A549 (cell line): ENCODE measurements at regions not wholly inside any gene's neighbourhood (a gene's known extent, or its start where the extent isn't known, plus 50 kb on each side); places are given as distances from the start of the nearest gene placed in this dataset.

Source experiments
- ATAC-seq, 2 experiments: fragments of 200-7000 bp in 1 of 2; fragments of >200 bp in 1 of 2; cut with Nextera tagmentation in 1 of 2; cut with Tn5 transposase in 1 of 2; 3 replicates each; pipeline versions ENCODE4 v1.8.0 to v1.9.1; 2018 to 2020; ENCODE audit warnings: mild to moderate bottlenecking in 1 of 2, moderate library complexity in 1 of 2
- CTCF ChIA-PET: fragments of 300-600 bp; sonication (Branson Sonifier 250); formaldehyde crosslinking; extraction: SDS; loops from one replicate; lab custom pipeline; 2021; ENCODE audit warnings: antibody characterized with exemption, inconsistent platforms; lab: Yijun Ruan, JAX
- POLR2A ChIA-PET: fragments of 350-600 bp; formaldehyde crosslinking; extraction: SDS; loops from one replicate; lab custom pipeline; 2021; ENCODE audit warnings: antibody characterized with exemption, inconsistent platforms; lab: Yijun Ruan, JAX
- DNase-seq, 2 experiments: peaks; one replicate each; pipeline versions ENCODE4 v3.0.0 to v3.0.0-alpha.2; 2011 to 2016; ENCODE audit warnings: low read depth in 1 of 2, low spot score in 1 of 2
- FAIRE-seq: peaks from 2 replicates; lab custom pipeline; 2011; peaks lifted over from hg19 to GRCh38; lab: Jason Lieb, UNC
- H3K27ac ChIP-seq, 2 experiments: fragments of >200 bp; sonication (Bioruptor Twin); formaldehyde crosslinking; 3 replicates each; pipeline ENCODE4 v1.5.1; 2016 to 2017
- H3K4me1 ChIP-seq: fragments of >200 bp; sonication (Bioruptor Twin); formaldehyde crosslinking; 3 replicates; pipeline ENCODE4 v1.6.1; 2016
- H3K4me2 ChIP-seq: fragments of >200 bp; sonication (Bioruptor Twin); formaldehyde crosslinking; 3 replicates; pipeline ENCODE4 v1.6.1; 2016
- H3K4me3 ChIP-seq: fragments of >200 bp; sonication (Bioruptor Twin); formaldehyde crosslinking; 3 replicates; pipeline ENCODE4 v1.5.1; 2016
- H3K9me3 ChIP-seq: fragments of >200 bp; sonication (Bioruptor Twin); formaldehyde crosslinking; 3 replicates; pipeline ENCODE4 v1.6.1; 2016
- BHLHE40 ChIP-seq: IDR thresholded peaks from 2 replicates; pipeline ENCODE4 v1.6.1; 2012; ENCODE audit warnings: low read depth, low read length, inconsistent platforms
- CBX2 ChIP-seq: fragments of 200-600 bp; sonication (generic); IDR thresholded peaks from 2 replicates; pipeline ENCODE4 v1.6.1; 2016; ENCODE audit warnings: low read depth, mild to moderate bottlenecking, borderline replicate concordance
- CBX8 ChIP-seq: fragments of 200-600 bp; sonication (generic); IDR thresholded peaks from 2 replicates; pipeline ENCODE4 v1.6.1; 2016
- CHD2 ChIP-seq: fragments of 150-350 bp; IDR thresholded peaks from 2 replicates; pipeline ENCODE4 v1.6.1; 2014; ENCODE audit warnings: low read length; ENCODE audit not compliant: partially characterized antibody
- EHF ChIP-seq: fragments of 250-450 bp; sonication (Bioruptor Pico); IDR thresholded peaks from 2 replicates; pipeline ENCODE4 v1.5.0; 2020; ENCODE audit warnings: mild to moderate bottlenecking
- ELK1 ChIP-seq: fragments of 150-350 bp; IDR thresholded peaks from 2 replicates; pipeline ENCODE4 v1.6.1; 2014; ENCODE audit warnings: low read depth, mild to moderate bottlenecking, low read length
- EP300 ChIP-seq, 2 experiments: fragments of >200 bp; sonication (Bioruptor Twin); formaldehyde crosslinking; IDR thresholded peaks; 2 replicates in 1 of 2; 3 replicates in 1 of 2; pipeline ENCODE4 v1.6.1; 2016 to 2017
- FOSL2 ChIP-seq, 2 experiments: fragments of 450-650 bp in 1 of 2; fragments of >200 bp in 1 of 2; sonication (Bioruptor Twin) in 1 of 2; formaldehyde crosslinking; IDR thresholded peaks; 2 replicates each; pipeline versions ENCODE4 v1.5.0 to v1.6.1; 2016 to 2020; ENCODE audit warnings: mild to moderate bottlenecking in 1 of 2, moderate library complexity in 1 of 2
- GATA3 ChIP-seq: IDR thresholded peaks from 2 replicates; pipeline ENCODE4 v1.6.1; 2012; ENCODE audit warnings: borderline replicate concordance
- KDM5A ChIP-seq: fragments of 200-600 bp; sonication (generic); IDR thresholded peaks from 2 replicates; pipeline ENCODE4 v1.6.1; 2016; ENCODE audit warnings: antibody characterized with exemption, mild to moderate bottlenecking
- MAFK ChIP-seq: fragments of 450-650 bp; IDR thresholded peaks from 2 replicates; pipeline ENCODE4 v1.6.1; 2014; ENCODE audit not compliant: partially characterized antibody
- MYC ChIP-seq: IDR thresholded peaks from 2 replicates; pipeline ENCODE4 v1.6.1; 2012; ENCODE audit warnings: mild to moderate bottlenecking, inconsistent platforms, low read length, improper control_type of control experiment, borderline replicate concordance
- NFE2L2 ChIP-seq: fragments of 150-350 bp; conservative IDR thresholded peaks from 2 replicates; pipeline ENCODE4 v1.6.1; 2014; ENCODE audit warnings: low read length
- NR3C1 ChIP-seq: fragments of >200 bp; sonication (Bioruptor Twin); formaldehyde crosslinking; IDR thresholded peaks from 3 replicates; pipeline ENCODE4 v1.6.1; 2017
- RAD21 ChIP-seq, 2 experiments: fragments of >200 bp in 1 of 2; sonication (Bioruptor Twin) in 1 of 2; formaldehyde crosslinking in 1 of 2; IDR thresholded peaks in 1 of 2; conservative IDR thresholded peaks in 1 of 2; 2 replicates in 1 of 2; 3 replicates in 1 of 2; pipeline ENCODE4 v1.6.1; 2012 to 2018; ENCODE audit warnings: inconsistent platforms in 1 of 2
- RCOR1 ChIP-seq: fragments of 150-350 bp; IDR thresholded peaks from 2 replicates; pipeline ENCODE4 v1.6.1; 2014; ENCODE audit warnings: antibody characterized with exemption, low read length, low read depth
- TFCP2L1 ChIP-seq: fragments of 250-450 bp; sonication (Bioruptor Pico); IDR thresholded peaks from 2 replicates; pipeline ENCODE4 v1.5.0; 2021; ENCODE audit warnings: mild to moderate bottlenecking
- TP53 ChIP-seq: fragments of 250-450 bp; sonication (Bioruptor Pico); IDR thresholded peaks from 2 replicates; pipeline ENCODE4 v1.5.0; 2021; ENCODE audit warnings: mild to moderate bottlenecking, moderate library complexity
- ZC3H11A ChIP-seq: fragments of 450-650 bp; IDR thresholded peaks from 2 replicates; pipeline ENCODE4 v1.6.1; 2014; ENCODE audit warnings: antibody characterized with exemption, mild to moderate bottlenecking
- ZFP36 ChIP-seq: fragments of 450-650 bp; IDR thresholded peaks from 2 replicates; pipeline ENCODE4 v1.6.1; 2014; ENCODE audit warnings: borderline replicate concordance; ENCODE audit not compliant: partially characterized antibody
- WGBS: methylation state at CpG from one replicate; pipeline ENCODE4 v1.1.6; 2017; ENCODE audit errors: missing lambda C conversion rate; 5-methylcytosine and 5-hydroxymethylcytosine counted together
- TF ChIP-seq, protein P1 (sequence below): fragments of 250-450 bp; sonication (Bioruptor Pico); IDR thresholded peaks from 2 replicates; pipeline ENCODE4 v1.5.0; 2020; ENCODE audit warnings: low read depth, mild to moderate bottlenecking, moderate library complexity
- TF ChIP-seq, protein P2 (sequence below): IDR thresholded peaks from 2 replicates; pipeline ENCODE4 v1.6.1; 2012; ENCODE audit warnings: low read depth, borderline replicate concordance
- TF ChIP-seq, protein P3 (sequence below): fragments of 200-600 bp; sonication (generic); IDR thresholded peaks from 2 replicates; pipeline ENCODE4 v1.6.1; 2016; ENCODE audit warnings: antibody characterized with exemption, mild to moderate bottlenecking, moderate library complexity

GRCh38 chr3:159652452-159652851, 336.2 kb upstream of the IL12A start:
- Histone ChIP-seq H3K4me3 (no peak overlapping the region), H3K9me3 (no peaks in the 10 kb centered on the region), H3K27ac (0 out of 6 replicates have a peak overlapping the region, but pooled peaks of 1 of the 2 experiments have one; percentile 3), H3K4me2 (no peak overlapping the region), H3K4me1 (peaks cover 20% of the 10 kb centered on the region)
- CTCF ChIA-PET, result interaction anchor here (1.1 kb wide), 1 partner anchor 87 kb away, joined by 3 read pairs; no protein-coding TSS in a partner anchor
- ATAC-seq, result no peak
- POLR2A ChIA-PET, result no interaction called here
- TF ChIP-seq RCOR1 (no peak), MYC (no peak), ZC3H11A (no peak), ELK1 (no peak), TP53 (CRISPR knock-in tag) (no peak)
- no peak for FAIRE-seq
- 93% methylated on average over 2 of the region's 2 CpGs for WGBS
- no peak for DNase-seq

GRCh38 chr3:159654183-159655134, 334.2 kb upstream of the IL12A start:
- Histone ChIP-seq H3K27ac (peak overlapping the region; percentile 68 to 81), H3K4me3 (no peak overlapping the region), H3K4me2 (peak overlapping the region; percentile 50), H3K9me3 (no peaks in the 10 kb centered on the region), H3K4me1 (peaks cover 20% of the 10 kb centered on the region)
- POLR2A ChIA-PET, result no interaction called here
- DNase-seq (no peak), ATAC-seq (peak in 1 of 2 experiments; percentile 53; a peak in 3 of 6 replicates), FAIRE-seq (no peak)
- WGBS, result 46% methylated on average over 4 of the region's 4 CpGs
- CTCF ChIA-PET, result interaction anchor here (0.7 kb wide), 1 partner anchor 49 kb away, joined by 3 read pairs; no protein-coding TSS in a partner anchor
- TF ChIP-seq MAFK (peak; percentile 95), RAD21 (conservative IDR thresholded peaks at IDR 0.05 in 1 of 2, IDR thresholded peaks at IDR 0.05 in 1 of 2) (0 out of 5 replicates have a peak, but pooled peaks of 1 of the 2 experiments have one; percentile 13), EP300 (IDR thresholded peaks at IDR 0.05) (no peak), GATA3 (peak; percentile 57; the same call in 1 of the 2 replicates), FOSL2 (IDR thresholded peaks at IDR 0.05) (no peak), FOSL2 (CRISPR knock-in tag; IDR thresholded peaks at IDR 0.05) (peak; percentile 44; the same call in 1 of the 2 replicates), NFE2L2 (peak; percentile 93), BHLHE40 (no peak), KDM5A (no peak), TP53 (CRISPR knock-in tag) (no peak), CBX8 (no peak)

- Histone ChIP-seq H3K27ac (peak overlapping the region; percentile 32 to 68; a peak in 2 of 6 replicates), H3K4me1 (peaks cover 20% of the 10 kb centered on the region), H3K9me3 (no peaks in the 10 kb centered on the region), H3K4me2 (no peak overlapping the region), H3K4me3 (no peak overlapping the region)
- no peak for DNase-seq
- FAIRE-seq, result no peak
- ChIA-PET CTCF (interaction anchor here (0.5 to 0.7 kb wide), 2 partner anchors 49 to 690 kb away, joined by 3 read pairs; no protein-coding TSS in a partner anchor), POLR2A (no interaction called here)
- 96% methylated on average over 2 of the region's 2 CpGs for WGBS
- no peak for ATAC-seq
- TF ChIP-seq, protein P1, sequence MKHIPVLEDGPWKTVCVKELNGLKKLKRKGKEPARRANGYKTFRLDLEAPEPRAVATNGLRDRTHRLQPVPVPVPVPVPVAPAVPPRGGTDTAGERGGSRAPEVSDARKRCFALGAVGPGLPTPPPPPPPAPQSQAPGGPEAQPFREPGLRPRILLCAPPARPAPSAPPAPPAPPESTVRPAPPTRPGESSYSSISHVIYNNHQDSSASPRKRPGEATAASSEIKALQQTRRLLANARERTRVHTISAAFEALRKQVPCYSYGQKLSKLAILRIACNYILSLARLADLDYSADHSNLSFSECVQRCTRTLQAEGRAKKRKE (CRISPR knock-in tag), result no peak
- TF ChIP-seq, protein P2, sequence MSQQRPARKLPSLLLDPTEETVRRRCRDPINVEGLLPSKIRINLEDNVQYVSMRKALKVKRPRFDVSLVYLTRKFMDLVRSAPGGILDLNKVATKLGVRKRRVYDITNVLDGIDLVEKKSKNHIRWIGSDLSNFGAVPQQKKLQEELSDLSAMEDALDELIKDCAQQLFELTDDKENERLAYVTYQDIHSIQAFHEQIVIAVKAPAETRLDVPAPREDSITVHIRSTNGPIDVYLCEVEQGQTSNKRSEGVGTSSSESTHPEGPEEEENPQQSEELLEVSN, result no peak
- TF ChIP-seq TFCP2L1 (CRISPR knock-in tag) (no peak), ZFP36 (no peak), NR3C1 (no peak), MYC (no peak), CHD2 (no peak), CBX2 (no peak), EHF (CRISPR knock-in tag) (no peak)
- TF ChIP-seq, protein P3, sequence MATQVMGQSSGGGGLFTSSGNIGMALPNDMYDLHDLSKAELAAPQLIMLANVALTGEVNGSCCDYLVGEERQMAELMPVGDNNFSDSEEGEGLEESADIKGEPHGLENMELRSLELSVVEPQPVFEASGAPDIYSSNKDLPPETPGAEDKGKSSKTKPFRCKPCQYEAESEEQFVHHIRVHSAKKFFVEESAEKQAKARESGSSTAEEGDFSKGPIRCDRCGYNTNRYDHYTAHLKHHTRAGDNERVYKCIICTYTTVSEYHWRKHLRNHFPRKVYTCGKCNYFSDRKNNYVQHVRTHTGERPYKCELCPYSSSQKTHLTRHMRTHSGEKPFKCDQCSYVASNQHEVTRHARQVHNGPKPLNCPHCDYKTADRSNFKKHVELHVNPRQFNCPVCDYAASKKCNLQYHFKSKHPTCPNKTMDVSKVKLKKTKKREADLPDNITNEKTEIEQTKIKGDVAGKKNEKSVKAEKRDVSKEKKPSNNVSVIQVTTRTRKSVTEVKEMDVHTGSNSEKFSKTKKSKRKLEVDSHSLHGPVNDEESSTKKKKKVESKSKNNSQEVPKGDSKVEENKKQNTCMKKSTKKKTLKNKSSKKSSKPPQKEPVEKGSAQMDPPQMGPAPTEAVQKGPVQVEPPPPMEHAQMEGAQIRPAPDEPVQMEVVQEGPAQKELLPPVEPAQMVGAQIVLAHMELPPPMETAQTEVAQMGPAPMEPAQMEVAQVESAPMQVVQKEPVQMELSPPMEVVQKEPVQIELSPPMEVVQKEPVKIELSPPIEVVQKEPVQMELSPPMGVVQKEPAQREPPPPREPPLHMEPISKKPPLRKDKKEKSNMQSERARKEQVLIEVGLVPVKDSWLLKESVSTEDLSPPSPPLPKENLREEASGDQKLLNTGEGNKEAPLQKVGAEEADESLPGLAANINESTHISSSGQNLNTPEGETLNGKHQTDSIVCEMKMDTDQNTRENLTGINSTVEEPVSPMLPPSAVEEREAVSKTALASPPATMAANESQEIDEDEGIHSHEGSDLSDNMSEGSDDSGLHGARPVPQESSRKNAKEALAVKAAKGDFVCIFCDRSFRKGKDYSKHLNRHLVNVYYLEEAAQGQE, result no peak
Measured at GRCh38 chr3:159655202-159655601, 333.4 kb upstream of the IL12A start.
